Mesenchymal stem cell (in vitro differentiated cells and primary cell): ENCODE measurements at regions not wholly inside any gene's neighbourhood (a gene's known extent, or its start where the extent isn't known, plus 50 kb on each side); places are given as distances from the start of the nearest gene placed in this dataset.

Source experiments
- DNase-seq: peaks from one replicate; pipeline ENCODE4 v3.0.0-alpha.2; 2013
- H2AFZ ChIP-seq: one replicate; pipeline ENCODE4 v1.6.1; 2013; ENCODE audit warnings: low read depth, mild to moderate bottlenecking, control low read depth, inconsistent platforms, low read length, moderate library complexity
- H2AK5ac ChIP-seq: 2 replicates; pipeline ENCODE4 v1.6.1; 2013; ENCODE audit warnings: low read length, moderate library complexity, mild to moderate bottlenecking, inconsistent platforms; ENCODE audit not compliant: severe bottlenecking
- H2BK120ac ChIP-seq: one replicate; pipeline ENCODE4 v1.6.1; 2013; ENCODE audit warnings: low read depth, mild to moderate bottlenecking, inconsistent platforms, low read length, moderate library complexity
- H2BK12ac ChIP-seq, 2 experiments: one replicate each; pipeline ENCODE4 v1.6.1; 2013; ENCODE audit warnings: inconsistent platforms in 2 of 2, low read length in 2 of 2, mild to moderate bottlenecking in 2 of 2, moderate library complexity in 2 of 2, control low read depth in 1 of 2
- H2BK15ac ChIP-seq: one replicate; pipeline ENCODE4 v1.6.1; 2013; ENCODE audit warnings: mild to moderate bottlenecking, low read depth, inconsistent platforms; ENCODE audit not compliant: poor library complexity, severe bottlenecking
- H2BK5ac ChIP-seq: 2 replicates; pipeline ENCODE4 v1.6.1; 2013; ENCODE audit warnings: low read depth, mild to moderate bottlenecking, low read length, control low read depth, inconsistent platforms; ENCODE audit not compliant: poor library complexity, severe bottlenecking
- H3K14ac ChIP-seq, 2 experiments: one replicate each; pipeline ENCODE4 v1.6.1; 2013; ENCODE audit warnings: inconsistent platforms in 2 of 2, low read length in 2 of 2, control low read depth in 1 of 2, mild to moderate bottlenecking in 1 of 2, moderate library complexity in 1 of 2
- H3K18ac ChIP-seq, 2 experiments: one replicate each; pipeline ENCODE4 v1.6.1; 2013; ENCODE audit warnings: inconsistent platforms in 2 of 2, low read length in 2 of 2, control low read depth in 1 of 2, low read depth in 1 of 2, mild to moderate bottlenecking in 1 of 2
- H3K23ac ChIP-seq, 2 experiments: one replicate each; pipeline ENCODE4 v1.6.1; 2013; ENCODE audit warnings: inconsistent platforms in 2 of 2, low read length in 2 of 2, mild to moderate bottlenecking in 2 of 2, moderate library complexity in 2 of 2, control low read depth in 1 of 2
- H3K27ac ChIP-seq: 2 replicates; pipeline ENCODE4 v1.5.1; 2013; ENCODE audit warnings: mild to moderate bottlenecking, moderate library complexity, low read length, control low read depth, inconsistent platforms; ENCODE audit not compliant: poor library complexity, severe bottlenecking
- H3K27me3 ChIP-seq, 2 experiments: 2 replicates each; pipeline versions ENCODE4 v1.6.1 to v1.7.0; 2013; ENCODE audit warnings: low read length in 2 of 2, mild to moderate bottlenecking in 2 of 2, moderate library complexity in 2 of 2, control low read depth in 1 of 2, inconsistent platforms in 1 of 2; ENCODE audit not compliant: control insufficient read depth in 1 of 2, insufficient read depth in 1 of 2
- H3K36me3 ChIP-seq, 2 experiments: 2 replicates each; pipeline versions ENCODE4 v1.6.1 to v1.7.0; 2013; ENCODE audit warnings: low read length in 2 of 2, control low read depth in 1 of 2, inconsistent platforms in 1 of 2, low read depth in 1 of 2, mild to moderate bottlenecking in 1 of 2; ENCODE audit not compliant: insufficient read depth in 2 of 2, control insufficient read depth in 1 of 2
- H3K4ac ChIP-seq, 2 experiments: one replicate each; pipeline ENCODE4 v1.6.1; 2013; ENCODE audit warnings: inconsistent platforms in 2 of 2, low read length in 2 of 2, mild to moderate bottlenecking in 2 of 2, moderate library complexity in 2 of 2, control low read depth in 1 of 2, low read depth in 1 of 2
- H3K4me1 ChIP-seq: 2 replicates; pipeline ENCODE4 v1.6.1; 2013; ENCODE audit warnings: low read depth, low read length, control low read depth; ENCODE audit not compliant: control insufficient read depth, insufficient read depth
- H3K4me2 ChIP-seq: 2 replicates; pipeline ENCODE4 v1.6.1; 2013; ENCODE audit warnings: low read length, mild to moderate bottlenecking, inconsistent platforms; ENCODE audit not compliant: poor library complexity, severe bottlenecking
- H3K4me3 ChIP-seq, 2 experiments: 2 replicates each; pipeline versions ENCODE4 v1.5.1 to v1.7.0; 2013; ENCODE audit warnings: low read length in 2 of 2, mild to moderate bottlenecking in 2 of 2, control low read depth in 1 of 2, low read depth in 1 of 2; ENCODE audit not compliant: insufficient read depth in 1 of 2
- H3K79me1 ChIP-seq: replicated peaks from 2 replicates; pipeline ENCODE4 v1.6.1; 2013; ENCODE audit warnings: mild to moderate bottlenecking, control low read depth, low read length, inconsistent platforms; ENCODE audit not compliant: poor library complexity, severe bottlenecking
- H3K9ac ChIP-seq: 2 replicates; pipeline ENCODE4 v1.7.0; 2013; ENCODE audit warnings: mild to moderate bottlenecking, low read length, moderate library complexity
- H3K9me3 ChIP-seq: 2 replicates; pipeline ENCODE4 v1.7.0; 2013; ENCODE audit warnings: mild to moderate bottlenecking, low read length; ENCODE audit not compliant: control insufficient read depth
- H4K8ac ChIP-seq: one replicate; pipeline ENCODE4 v1.6.1; 2013; ENCODE audit warnings: inconsistent platforms, mild to moderate bottlenecking, low read length, moderate library complexity
- H4K91ac ChIP-seq: one replicate; pipeline ENCODE4 v1.6.1; 2013; ENCODE audit warnings: mild to moderate bottlenecking, low read length, inconsistent platforms
- WGBS: methylation state at CpG from one replicate; pipeline ENCODE4 v1.1.7; 2013; ENCODE audit warnings: mixed read lengths; 5-methylcytosine and 5-hydroxymethylcytosine counted together

DNA sequence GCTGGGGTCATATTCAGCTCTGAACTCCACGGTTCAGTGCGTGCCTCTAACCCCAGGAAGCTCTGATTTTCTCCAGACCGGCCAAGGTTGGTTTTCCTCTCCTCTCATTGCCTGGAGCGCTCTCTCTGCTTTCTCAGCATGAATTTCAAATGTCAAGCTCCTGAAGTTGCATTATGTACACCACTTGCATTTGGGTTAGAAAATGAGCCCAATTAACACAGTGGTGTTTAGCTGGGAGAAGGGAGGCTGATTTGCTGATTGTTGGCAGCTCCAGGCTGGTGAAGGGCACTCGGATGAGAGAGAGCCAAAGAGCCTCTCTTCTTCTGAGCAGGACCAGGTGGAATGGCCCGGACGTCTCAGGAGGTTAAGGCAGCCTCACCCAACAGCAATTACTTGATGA lies 570.9 kb downstream of the VRK1 start:
- H3K9ac ChIP-seq = no peak overlapping the region
- no peak overlapping the region for H3K4me3 ChIP-seq
- no peaks in the 10 kb centered on the region for H3K79me1 ChIP-seq
- no peak overlapping the region for H2BK120ac ChIP-seq
- no peak overlapping the region for H2AFZ ChIP-seq
- H3K4ac ChIP-seq = no peak overlapping the region
- H2BK15ac ChIP-seq = no peak overlapping the region
- H3K4me1 ChIP-seq = no peaks in the 10 kb centered on the region
- H3K9me3 ChIP-seq = peaks cover 7% of the 10 kb centered on the region
- WGBS = 59% methylated on average over 5 of the region's 7 CpGs
- H4K8ac ChIP-seq = no peak overlapping the region
- H2AK5ac ChIP-seq = no peak overlapping the region
- no peak overlapping the region for H3K14ac ChIP-seq
- H2BK5ac ChIP-seq = no peak overlapping the region
- no peaks in the 10 kb centered on the region for H3K36me3 ChIP-seq
- H3K18ac ChIP-seq = no peak overlapping the region
- H2BK12ac ChIP-seq = no peak overlapping the region
- H3K4me2 ChIP-seq = no peak overlapping the region
- no peak for DNase-seq
- H3K27ac ChIP-seq = no peak overlapping the region
- H4K91ac ChIP-seq = no peak overlapping the region
- H3K23ac ChIP-seq = no peak overlapping the region
- H3K27me3 ChIP-seq = no peaks in the 10 kb centered on the region

DNA sequence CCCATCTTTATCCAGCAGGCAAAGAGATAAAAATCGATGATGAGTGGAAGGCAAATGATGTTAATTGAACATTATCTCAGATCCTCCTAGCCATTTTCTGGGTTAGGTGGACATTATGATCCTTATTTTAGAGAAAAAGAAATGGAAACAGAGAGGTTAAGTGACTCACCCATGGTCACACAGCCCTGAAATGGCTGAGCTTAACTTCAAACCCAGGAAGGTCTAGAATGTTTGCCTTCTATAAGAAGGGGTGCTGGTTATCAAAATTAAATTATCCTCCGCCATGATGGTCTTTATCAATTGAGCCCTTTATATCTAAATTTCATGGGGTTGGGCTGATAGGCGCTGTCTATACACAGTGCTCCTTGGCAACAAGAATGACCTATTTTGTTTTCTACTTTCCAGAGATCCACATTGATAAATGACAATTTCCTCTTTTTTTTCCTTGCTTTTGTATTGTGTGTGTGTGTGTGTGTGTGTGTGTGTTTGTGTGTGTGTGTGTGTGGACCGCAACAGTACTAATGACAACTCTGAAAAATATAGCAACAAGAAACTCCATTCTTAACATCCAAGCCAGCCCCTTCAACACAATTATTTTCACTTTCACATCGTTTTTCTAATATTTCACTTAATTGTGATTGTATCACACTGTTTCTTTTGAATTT lies 571.9 kb downstream of the VRK1 start:
- Histone ChIP-seq H2BK12ac (no peak overlapping the region), H3K18ac (no peak overlapping the region), H3K36me3 (no peaks in the 10 kb centered on the region), H3K4me1 (no peaks in the 10 kb centered on the region), H3K14ac (no peak overlapping the region), H3K9ac (no peak overlapping the region), H3K4me2 (no peak overlapping the region), H4K8ac (no peak overlapping the region), H4K91ac (no peak overlapping the region), H3K4me3 (no peak overlapping the region), H3K79me1 (no peaks in the 10 kb centered on the region), H2BK15ac (no peak overlapping the region), H2BK120ac (no peak overlapping the region), H2BK5ac (no peak overlapping the region), H3K4ac (no peak overlapping the region), H3K9me3 (peaks cover 7% of the 10 kb centered on the region), H3K27me3 (no peaks in the 10 kb centered on the region), H2AK5ac (no peak overlapping the region), H3K23ac (no peak overlapping the region), H3K27ac (no peak overlapping the region), H2AFZ (no peak overlapping the region)
- WGBS = 100% methylated on average over 1 of the region's 5 CpGs
- DNase-seq = no peak

DNA sequence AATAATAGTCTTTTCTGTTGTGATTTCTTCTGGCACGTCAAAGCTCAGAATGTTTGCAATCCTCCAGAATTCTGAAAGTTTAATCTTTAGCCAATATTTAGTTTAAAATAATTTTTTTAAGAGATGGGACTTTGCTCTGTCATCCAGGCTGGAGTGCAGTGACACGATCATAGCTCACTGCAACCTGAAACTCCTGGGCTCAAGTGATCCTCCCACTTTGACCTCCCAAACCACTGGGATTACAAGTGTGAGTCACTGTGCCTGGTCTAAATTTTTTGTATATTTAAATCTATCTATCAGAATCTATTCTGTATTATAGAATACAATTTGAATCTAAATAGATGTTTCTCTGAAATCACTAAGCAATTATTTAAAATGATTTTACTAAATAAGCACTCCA lies 572.7 kb downstream of the VRK1 start:
- Histone ChIP-seq H3K4me1 (no peaks in the 10 kb centered on the region), H2AK5ac (no peak overlapping the region), H3K9me3 (peaks cover 7% of the 10 kb centered on the region), H2BK15ac (no peak overlapping the region), H3K4ac (no peak overlapping the region), H2AFZ (no peak overlapping the region), H3K79me1 (no peaks in the 10 kb centered on the region), H3K4me2 (no peak overlapping the region), H3K9ac (no peak overlapping the region), H2BK12ac (no peak overlapping the region), H3K27ac (no peak overlapping the region), H3K27me3 (no peaks in the 10 kb centered on the region), H4K91ac (no peak overlapping the region), H3K4me3 (no peak overlapping the region), H3K18ac (no peak overlapping the region), H3K36me3 (no peaks in the 10 kb centered on the region), H3K14ac (no peak overlapping the region), H2BK120ac (no peak overlapping the region), H4K8ac (no peak overlapping the region), H3K23ac (no peak overlapping the region), H2BK5ac (no peak overlapping the region)
- 43% methylated on average over 1 of the region's 2 CpGs for WGBS
- no peak for DNase-seq

DNA sequence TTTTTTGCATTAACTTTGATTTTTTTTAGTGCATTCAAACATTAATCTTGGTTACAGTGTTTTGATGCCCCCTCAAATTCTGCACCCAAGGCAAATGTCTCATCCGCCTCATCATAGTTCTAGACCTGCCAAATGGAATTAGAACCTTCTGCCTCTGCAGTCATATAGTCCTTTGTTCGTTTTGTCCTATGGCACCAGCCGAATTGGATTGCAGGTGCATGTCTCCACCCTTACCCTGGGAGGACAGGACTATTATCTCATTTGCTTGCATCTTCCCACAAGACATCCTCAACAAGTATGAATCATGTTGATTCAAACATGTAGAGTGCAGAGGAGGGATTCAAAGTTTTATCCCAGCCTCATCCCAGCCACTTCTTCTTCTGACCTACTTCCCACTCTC lies 579.1 kb downstream of the VRK1 start:
- Histone ChIP-seq H2BK15ac (no peak overlapping the region), H4K91ac (no peak overlapping the region), H3K23ac (no peak overlapping the region), H2BK12ac (no peak overlapping the region), H2BK120ac (no peak overlapping the region), H3K36me3 (no peaks in the 10 kb centered on the region), H3K27me3 (no peaks in the 10 kb centered on the region), H3K27ac (no peak overlapping the region), H2AFZ (no peak overlapping the region), H3K18ac (no peak overlapping the region), H3K9me3 (peaks cover 2% of the 10 kb centered on the region), H2BK5ac (no peak overlapping the region), H3K79me1 (no peaks in the 10 kb centered on the region), H4K8ac (no peak overlapping the region), H3K9ac (no peak overlapping the region), H3K14ac (no peak overlapping the region), H2AK5ac (no peak overlapping the region), H3K4me3 (no peak overlapping the region), H3K4me2 (no peak overlapping the region), H3K4me1 (no peaks in the 10 kb centered on the region), H3K4ac (no peak overlapping the region)
- no peak for DNase-seq
- 55% methylated on average over 3 of the region's 3 CpGs for WGBS
